ENCODE measurements at regions not wholly inside any gene's neighbourhood (a gene's known extent, or its start where the extent isn't known, plus 50 kb on each side); places are given as distances from the start of the nearest gene placed in this dataset.

GRCh38 chr3:124530916-124531315 lies 199.3 kb upstream of the UMPS start:
- TF ChIP-seq CTCF (conservative IDR thresholded peaks at IDR 0.05) (no peak), ZFX (IDR thresholded peaks at IDR 0.05) (no peak)
